ENCODE measurements at regions not wholly inside any gene's neighbourhood (a gene's known extent, or its start where the extent isn't known, plus 50 kb on each side); places are given as distances from the start of the nearest gene placed in this dataset.

DNA sequence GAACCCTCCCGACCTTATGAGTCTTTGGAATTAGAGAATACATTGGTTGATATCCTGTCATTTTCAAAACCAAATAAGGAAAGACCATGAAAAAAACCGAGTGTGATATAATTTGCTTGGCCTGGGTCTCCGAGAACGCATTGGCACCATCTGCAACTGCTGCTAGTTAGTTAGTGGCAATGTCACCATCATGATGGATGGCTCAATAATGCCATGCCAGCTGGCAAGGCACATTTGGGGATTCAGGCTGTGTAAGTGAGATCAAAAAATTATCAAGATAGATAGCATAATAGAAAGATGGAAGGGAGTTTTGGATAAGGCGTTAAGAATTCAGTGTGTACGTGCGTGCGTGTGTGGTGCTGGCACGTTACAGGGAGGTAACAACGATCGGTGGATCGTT, 134.7 kb upstream of the TCERG1L start:
- no peak for DNase-seq

- DNase-seq: no peak
These were observed 136.7 kb upstream of the TCERG1L start for GRCh38 chr10:131448171-131448570.

DNA sequence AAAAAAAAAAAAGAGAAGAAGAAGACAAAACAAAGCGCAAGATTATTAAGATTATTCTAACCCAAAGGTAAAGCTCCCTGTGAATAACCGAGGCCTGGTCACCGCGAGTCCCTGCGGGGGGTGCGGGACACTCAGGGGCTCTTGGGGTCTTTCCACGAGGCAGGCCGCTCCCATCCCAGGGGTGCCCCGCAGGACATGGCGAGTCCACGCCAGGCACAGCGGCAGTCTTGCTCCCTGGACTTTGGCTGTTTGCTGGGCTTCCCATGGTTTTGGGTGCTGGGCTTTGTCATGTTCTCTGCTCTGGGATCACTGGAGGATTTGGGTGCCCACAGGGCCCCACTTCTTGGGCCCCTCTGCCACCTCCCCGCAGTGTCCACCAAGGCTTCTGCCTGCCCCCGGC, 137.4 kb upstream of the TCERG1L start:
- DNase-seq: no peak

- DNase-seq: no peak
These were observed 138.8 kb upstream of the TCERG1L start for GRCh38 chr10:131450216-131450765.

GRCh38 chr10:131451407-131452015, 140.0 kb upstream of the TCERG1L start:
- DNase-seq: no peak

DNA sequence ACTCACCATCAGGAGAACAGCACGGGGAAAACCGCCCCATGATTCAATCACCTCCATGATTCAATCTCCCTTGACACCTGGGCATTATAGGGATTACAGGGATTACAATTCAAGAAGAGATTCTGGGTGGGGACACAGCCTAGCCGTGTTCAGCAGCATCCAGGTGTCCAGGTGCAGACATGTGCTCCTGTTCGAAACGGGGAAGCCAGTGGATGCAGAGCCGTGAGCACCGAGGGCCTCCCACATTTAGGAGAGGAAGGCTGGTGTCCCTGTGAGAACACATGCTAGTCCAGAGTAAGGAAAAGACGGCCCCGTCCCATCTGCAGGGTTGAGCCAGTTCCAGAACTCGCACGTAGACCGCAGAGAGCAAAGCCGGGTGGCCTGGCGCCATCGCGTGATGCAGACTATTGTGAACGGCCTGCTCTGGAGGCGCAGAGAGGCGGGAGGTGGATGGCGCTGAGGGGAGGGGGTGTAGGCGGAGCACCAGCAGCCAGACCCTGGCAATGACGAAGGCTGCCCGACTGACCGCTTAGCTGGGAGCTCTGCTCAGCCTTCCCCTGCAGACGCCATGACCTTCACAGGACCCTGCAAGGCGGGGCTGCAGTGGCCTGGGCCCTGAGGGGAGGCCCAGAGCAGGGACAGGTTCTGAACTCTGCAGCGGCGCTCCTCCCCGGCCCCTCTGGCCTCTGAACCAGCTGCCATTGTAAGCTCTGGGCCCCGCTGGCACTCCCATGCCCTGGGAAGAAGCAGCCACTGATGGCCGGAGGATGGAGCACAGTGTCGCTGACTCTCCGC, 141.6 kb upstream of the TCERG1L start:
- DNase-seq: no peak

DNA sequence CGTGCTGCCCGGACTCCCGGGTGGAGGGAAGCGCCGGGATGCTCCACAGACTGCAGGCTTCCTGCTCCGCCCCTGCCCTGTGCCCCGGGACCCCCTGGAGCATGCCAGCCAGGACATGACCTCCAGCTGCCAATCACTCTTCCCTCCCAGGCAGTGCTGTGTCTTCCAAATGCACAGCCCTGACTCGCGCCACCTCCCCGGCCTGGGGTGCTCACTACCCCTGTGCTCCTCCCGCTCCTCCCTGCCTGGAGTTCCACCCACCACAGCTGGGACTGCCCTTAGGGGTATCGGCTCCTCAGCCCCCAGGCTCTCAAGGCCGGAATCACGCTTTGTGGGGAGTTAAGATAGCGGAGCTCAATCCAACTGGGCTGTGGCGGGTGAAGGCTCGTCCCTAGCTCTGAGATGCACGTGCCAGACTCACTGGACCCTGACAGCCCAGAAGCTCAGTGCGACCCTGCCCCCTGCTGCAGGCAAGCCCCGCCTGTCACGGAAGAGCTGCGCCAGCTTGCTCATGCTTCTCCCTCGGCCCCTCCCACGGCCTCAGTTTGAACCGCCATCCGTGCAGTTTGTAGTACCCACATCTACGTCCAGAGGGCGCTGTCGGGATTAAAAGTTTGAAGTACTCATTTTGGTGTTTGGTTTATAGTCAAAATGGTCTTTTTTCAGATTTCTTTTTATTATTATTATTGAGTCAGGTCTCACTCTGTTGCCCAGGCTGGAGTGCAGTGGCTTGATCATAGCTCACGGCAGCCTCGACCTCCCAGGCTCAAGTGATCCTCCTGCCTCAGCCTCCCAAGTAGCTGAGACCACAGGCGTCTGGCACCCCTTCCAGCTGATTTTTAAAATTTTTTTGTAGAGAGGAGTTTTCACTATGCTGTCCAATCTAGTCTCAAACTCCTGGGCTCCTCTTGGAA, 142.5 kb upstream of the TCERG1L start:
- DNase-seq: peak; percentile 35

GRCh38 chr10:131456411-131456810, 144.9 kb upstream of the TCERG1L start:
- DNase-seq: no peak

DNA sequence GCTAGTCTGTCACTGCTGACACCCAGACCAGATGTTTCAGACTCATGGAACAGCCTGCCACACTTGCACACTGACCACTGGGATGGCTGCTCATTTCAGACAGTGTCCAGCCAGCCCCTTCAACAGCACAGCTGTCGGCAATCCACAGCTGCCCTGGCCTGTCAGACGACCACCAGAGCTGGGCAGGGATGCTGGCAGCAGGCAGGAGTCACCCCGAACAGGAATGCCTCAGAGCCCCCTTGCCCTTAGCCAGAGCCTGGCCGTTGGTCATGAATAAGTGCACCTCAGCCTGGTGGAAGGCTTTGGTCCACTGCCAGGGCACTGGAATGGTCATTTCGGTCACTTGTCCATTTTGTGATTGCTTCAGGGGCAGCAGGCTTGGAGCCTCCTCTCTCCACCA, 149.6 kb upstream of the TCERG1L start:
- DNase-seq: no peak

- DNase-seq: no peak
These were observed 153.3 kb upstream of the TCERG1L start for GRCh38 chr10:131464789-131465188.

- DNase-seq: no peak
These were observed 158.0 kb upstream of the TCERG1L start for GRCh38 chr10:131469551-131469950.

GRCh38 chr10:131473645-131474044, 162.1 kb upstream of the TCERG1L start:
- no peak for DNase-seq

- DNase-seq: no peak
These were observed 162.9 kb upstream of the TCERG1L start for GRCh38 chr10:131474416-131474815.

GRCh38 chr10:131475043-131475442, 163.5 kb upstream of the TCERG1L start:
- no peak for DNase-seq

DNA sequence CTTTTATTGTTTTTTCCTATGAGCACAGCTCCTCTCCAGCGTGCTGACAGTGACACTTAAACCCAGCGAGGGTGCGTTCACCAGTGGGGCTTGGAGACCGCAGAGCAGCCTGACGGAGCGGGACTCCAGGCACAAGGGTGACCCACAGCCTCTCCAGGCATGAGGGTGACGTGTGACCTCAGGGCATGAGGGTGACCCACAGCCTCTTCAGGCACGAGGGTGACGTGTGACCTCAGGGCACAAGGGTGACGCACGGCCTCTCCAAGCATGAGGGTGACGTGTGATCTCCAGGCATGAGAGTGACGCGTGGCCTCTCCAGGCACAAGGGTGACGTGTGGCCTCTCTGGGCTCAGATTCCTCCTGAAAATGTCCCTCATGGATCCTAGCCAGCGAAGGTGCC, 164.3 kb upstream of the TCERG1L start:
- no peak for DNase-seq

GRCh38 chr10:131477457-131478121, 166.1 kb upstream of the TCERG1L start:
- DNase-seq: no peak

- no peak for DNase-seq
These were observed 167.0 kb upstream of the TCERG1L start for GRCh38 chr10:131478377-131478989.

DNA sequence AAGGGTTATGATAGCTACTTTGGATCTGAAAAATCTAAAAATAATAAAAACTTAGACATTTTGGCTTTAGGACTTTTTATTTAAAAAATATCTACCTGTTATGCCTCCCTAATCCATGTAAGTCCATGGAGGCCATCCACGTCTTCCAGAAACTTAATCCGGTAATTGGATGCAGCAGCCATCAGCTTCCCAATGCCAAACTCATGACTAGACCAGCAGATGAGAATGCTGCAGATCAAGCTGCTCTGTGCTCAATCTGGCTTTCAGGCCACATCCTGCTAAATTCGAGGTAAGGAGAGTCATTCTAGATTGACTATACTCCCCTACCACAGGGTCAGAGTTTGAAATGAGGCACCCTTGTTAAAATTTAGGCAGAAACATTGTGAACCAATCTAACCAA, 168.5 kb upstream of the TCERG1L start:
- no peak for DNase-seq

GRCh38 chr10:131480861-131481260, 169.3 kb upstream of the TCERG1L start:
- no peak for DNase-seq

DNA sequence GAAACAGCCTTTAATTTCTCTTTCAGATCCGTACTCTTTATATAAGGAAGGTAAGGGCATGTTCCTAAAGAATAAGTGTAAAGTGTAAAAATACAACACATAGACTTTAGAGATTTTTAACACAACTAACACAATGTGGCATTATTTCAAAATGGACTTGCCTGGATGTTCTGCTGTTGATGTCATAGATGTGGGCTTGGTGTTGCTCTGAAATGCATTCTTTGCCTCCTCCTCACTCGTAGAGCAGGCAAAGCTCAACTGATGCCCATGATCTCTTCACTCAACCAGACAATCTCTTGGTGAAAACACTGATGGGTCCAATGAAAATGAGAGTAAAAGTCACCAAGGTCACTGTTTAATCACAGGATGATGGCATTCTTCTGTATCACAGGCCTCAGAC, 174.2 kb upstream of the TCERG1L start:
- DNase-seq: no peak

GRCh38 chr10:131487822-131488221, 176.3 kb upstream of the TCERG1L start:
- no peak for DNase-seq

- no peak for DNase-seq
These were observed 179.6 kb upstream of the TCERG1L start for GRCh38 chr10:131490991-131491594.

Measured in activated CD8-positive, alpha-beta memory T cell treated with anti-CD3 and anti-CD28 coated beads, Interleukin-2, amount 50 U/mL, for 4 hours (primary cell).